Keratinocyte (primary cell): ENCODE measurements at regions not wholly inside any gene's neighbourhood (a gene's known extent, or its start where the extent isn't known, plus 50 kb on each side); places are given as distances from the start of the nearest gene placed in this dataset.

ENCODE experiments used
- DNase-seq: peaks from one replicate; pipeline ENCODE4 v3.0.0-alpha.2; 2011; ENCODE audit warnings: low read depth, missing footprints, low spot score
- FAIRE-seq: peaks from 2 replicates; lab custom pipeline; 2011; peaks lifted over from hg19 to GRCh38; lab: Jason Lieb, UNC
- H2AFZ ChIP-seq: 2 replicates; pipeline ENCODE4 v1.6.0; 2012; ENCODE audit warnings: low read length, control low read depth, inconsistent platforms; ENCODE audit not compliant: control insufficient read depth
- H3K27ac ChIP-seq: 2 replicates; pipeline ENCODE4 v1.5.1; 2011; ENCODE audit warnings: low read length; ENCODE audit not compliant: control insufficient read depth, insufficient read depth
- H3K27me3 ChIP-seq: 3 replicates; pipeline ENCODE4 v1.6.0; 2011; ENCODE audit warnings: low read length; ENCODE audit not compliant: control insufficient read depth, insufficient read depth; ENCODE audit errors: extremely low read depth
- H3K36me3 ChIP-seq, 2 experiments: 2 replicates in 1 of 2; 3 replicates in 1 of 2; pipeline ENCODE4 v1.5.1; 2011; ENCODE audit warnings: low read length in 2 of 2, mild to moderate bottlenecking in 1 of 2; ENCODE audit not compliant: control insufficient read depth in 2 of 2, insufficient read depth in 2 of 2; ENCODE audit errors: extremely low read depth in 1 of 2
- H3K4me1 ChIP-seq: 3 replicates; pipeline ENCODE4 v1.5.1; 2011; ENCODE audit warnings: low read length; ENCODE audit not compliant: control insufficient read depth, insufficient read depth; ENCODE audit errors: extremely low read depth
- H3K4me2 ChIP-seq: 3 replicates; pipeline ENCODE4 v1.6.0; 2011; ENCODE audit warnings: low read depth, low read length; ENCODE audit not compliant: control insufficient read depth, insufficient read depth; ENCODE audit errors: extremely low read depth
- H3K4me3 ChIP-seq, 3 experiments: fragments of 200-600 bp in 1 of 3; sonication (generic) in 1 of 3; 2 replicates in 2 of 3; 3 replicates in 1 of 3; pipeline ENCODE4 v1.5.1; 2011 to 2016; ENCODE audit warnings: low read length in 3 of 3, mild to moderate bottlenecking in 3 of 3, control low read depth in 2 of 3, inconsistent platforms in 1 of 3, low read depth in 1 of 3, mixed read lengths in 1 of 3, mixed run types in 1 of 3, moderate library complexity in 1 of 3; ENCODE audit not compliant: control insufficient read depth in 2 of 3, insufficient read depth in 2 of 3; ENCODE audit errors: extremely low read depth in 1 of 3
- H3K79me2 ChIP-seq: 2 replicates; pipeline ENCODE4 v1.6.0; 2012; ENCODE audit warnings: low read length; ENCODE audit not compliant: control insufficient read depth, insufficient read depth
- H3K9ac ChIP-seq: 3 replicates; pipeline ENCODE4 v1.6.0; 2011; ENCODE audit warnings: low read length; ENCODE audit not compliant: control insufficient read depth, insufficient read depth; ENCODE audit errors: extremely low read depth
- H3K9me1 ChIP-seq: 3 replicates; pipeline ENCODE4 v1.6.0; 2011; ENCODE audit warnings: low read length; ENCODE audit not compliant: control insufficient read depth, insufficient read depth; ENCODE audit errors: extremely low read depth
- H3K9me3 ChIP-seq: 2 replicates; pipeline ENCODE4 v1.5.1; 2012; ENCODE audit warnings: low read depth, low read length; ENCODE audit not compliant: control insufficient read depth
- H4K20me1 ChIP-seq: 3 replicates; pipeline ENCODE4 v1.6.0; 2011; ENCODE audit warnings: low read length; ENCODE audit not compliant: control insufficient read depth, insufficient read depth; ENCODE audit errors: extremely low read depth
- EZH2 ChIP-seq: IDR thresholded peaks from one replicate; pipeline ENCODE4 v1.6.1; 2012; ENCODE audit warnings: inconsistent platforms, mild to moderate bottlenecking, low read length, moderate library complexity
- dilution Hi-C: fragments of 300-500 bp; cut with MboI; formaldehyde crosslinking; loops from one replicate; pipeline ENCODE4 v1.7.0; 2020; ENCODE audit warnings: low sequenced_read_pairs; ENCODE audit not compliant: extremely low pct_ligation_motif_present
- TF ChIP-seq, protein P1 (sequence below), 3 experiments: IDR thresholded peaks in 1 of 3; conservative IDR thresholded peaks in 1 of 3; optimal IDR thresholded peaks in 1 of 3; 2 replicates in 2 of 3; 3 replicates in 1 of 3; pipeline versions ENCODE3 to v1.5.1; 2011; ENCODE audit warnings: low read length in 3 of 3, mild to moderate bottlenecking in 3 of 3, moderate library complexity in 2 of 3, control low read depth in 1 of 3, inconsistent platforms in 1 of 3; ENCODE audit not compliant: insufficient read depth in 2 of 3; ENCODE audit errors: extremely low read depth in 1 of 3

DNA sequence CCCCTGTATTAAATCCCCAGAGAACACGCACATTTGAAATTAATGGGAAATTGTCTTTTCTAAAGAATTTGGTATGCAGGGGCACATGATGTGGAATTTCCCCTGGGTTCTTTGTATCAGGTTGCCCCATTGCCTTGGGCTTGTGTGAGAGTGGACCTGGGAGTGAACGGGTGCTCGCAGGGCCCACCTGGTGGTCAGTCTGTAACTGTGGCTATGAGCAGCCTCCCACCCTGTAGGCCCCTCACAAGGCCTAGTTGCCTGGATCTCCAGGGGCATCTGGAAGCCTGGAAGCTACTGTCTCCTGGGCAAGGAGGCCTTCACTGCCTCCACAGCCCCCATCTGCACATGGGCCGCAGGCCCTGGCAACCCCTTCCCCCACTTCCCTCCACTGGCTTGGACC is 96.7 kb downstream of the SLC25A47 start:
- H3K27ac ChIP-seq = no peak overlapping the region
- dilution Hi-C loops = no loop called here
- no peak for FAIRE-seq

DNA sequence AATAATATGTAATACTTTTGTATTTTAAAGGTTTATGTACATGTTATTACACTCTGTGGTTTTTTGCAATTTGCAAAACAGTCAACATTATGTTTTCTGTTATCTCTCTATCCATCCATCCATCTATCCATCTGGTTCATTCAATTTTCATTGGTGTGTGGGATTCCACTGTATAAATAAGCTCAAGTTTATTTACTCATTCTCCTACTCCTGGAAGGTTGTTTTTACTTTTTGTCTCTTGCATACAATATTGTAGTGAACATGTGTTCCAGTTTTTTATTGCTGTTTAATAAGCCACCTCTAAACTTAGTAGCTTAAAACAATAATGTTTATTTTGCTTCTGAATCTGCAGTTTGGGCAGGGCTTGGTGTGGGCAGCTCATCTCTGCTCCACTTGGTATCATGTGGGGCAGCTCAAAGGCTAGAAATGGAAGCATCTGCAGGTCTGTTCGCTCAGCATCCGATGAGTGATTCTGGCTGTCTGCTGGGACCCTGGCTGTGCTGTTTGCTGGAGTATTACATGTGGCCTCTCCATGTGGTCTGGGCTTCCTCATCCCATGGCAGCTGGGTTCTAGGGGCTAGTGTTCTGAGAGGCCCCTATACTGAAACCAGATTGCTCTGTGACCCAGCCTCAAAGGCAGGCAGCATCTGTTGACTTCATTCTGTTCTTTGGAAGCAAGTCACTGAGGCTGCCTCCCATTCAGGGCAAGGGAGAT is 98.8 kb downstream of the SLC25A47 start:
- no peak for TF ChIP-seq EZH2
- TF ChIP-seq, protein P1, sequence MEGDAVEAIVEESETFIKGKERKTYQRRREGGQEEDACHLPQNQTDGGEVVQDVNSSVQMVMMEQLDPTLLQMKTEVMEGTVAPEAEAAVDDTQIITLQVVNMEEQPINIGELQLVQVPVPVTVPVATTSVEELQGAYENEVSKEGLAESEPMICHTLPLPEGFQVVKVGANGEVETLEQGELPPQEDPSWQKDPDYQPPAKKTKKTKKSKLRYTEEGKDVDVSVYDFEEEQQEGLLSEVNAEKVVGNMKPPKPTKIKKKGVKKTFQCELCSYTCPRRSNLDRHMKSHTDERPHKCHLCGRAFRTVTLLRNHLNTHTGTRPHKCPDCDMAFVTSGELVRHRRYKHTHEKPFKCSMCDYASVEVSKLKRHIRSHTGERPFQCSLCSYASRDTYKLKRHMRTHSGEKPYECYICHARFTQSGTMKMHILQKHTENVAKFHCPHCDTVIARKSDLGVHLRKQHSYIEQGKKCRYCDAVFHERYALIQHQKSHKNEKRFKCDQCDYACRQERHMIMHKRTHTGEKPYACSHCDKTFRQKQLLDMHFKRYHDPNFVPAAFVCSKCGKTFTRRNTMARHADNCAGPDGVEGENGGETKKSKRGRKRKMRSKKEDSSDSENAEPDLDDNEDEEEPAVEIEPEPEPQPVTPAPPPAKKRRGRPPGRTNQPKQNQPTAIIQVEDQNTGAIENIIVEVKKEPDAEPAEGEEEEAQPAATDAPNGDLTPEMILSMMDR (optimal IDR thresholded peaks at IDR 0.05 in 1 of 3, IDR thresholded peaks at IDR 0.05 in 1 of 3, conservative IDR thresholded peaks at IDR 0.05 in 1 of 3; ENCODE audit: extremely low read depth in 1 of 3, insufficient read depth in 2 of 3, low read length in 3 of 3) = no peak
- Histone ChIP-seq H3K4me3 (no peak overlapping the region), H3K9ac (no peak overlapping the region), H3K27ac (no peak overlapping the region), H3K4me2 (no peak overlapping the region), H3K9me3 (no peaks in the 10 kb centered on the region), H4K20me1 (no peaks in the 10 kb centered on the region), H3K36me3 (no peaks in the 10 kb centered on the region), H3K9me1 (peaks cover 6% of the 10 kb centered on the region), H3K4me1 (peaks cover 33% of the 10 kb centered on the region), H3K79me2 (no peaks in the 10 kb centered on the region), H3K27me3 (no peaks in the 10 kb centered on the region), H2AFZ (no peak overlapping the region)
- dilution Hi-C loops = no loop called here
- FAIRE-seq = no peak
- no peak for DNase-seq

More for the DNA sequence above, 96.7 kb downstream of the SLC25A47 start:
- no peak for DNase-seq
- no peaks in the 10 kb centered on the region for H3K79me2 ChIP-seq
- TF ChIP-seq, protein P1 (optimal IDR thresholded peaks at IDR 0.05 in 1 of 3, IDR thresholded peaks at IDR 0.05 in 1 of 3, conservative IDR thresholded peaks at IDR 0.05 in 1 of 3; ENCODE audit: extremely low read depth in 1 of 3, insufficient read depth in 2 of 3, low read length in 3 of 3) = no peak
- TF ChIP-seq EZH2 = no peak
- no peaks in the 10 kb centered on the region for H3K36me3 ChIP-seq
- no peak overlapping the region for H3K4me2 ChIP-seq
- no peaks in the 10 kb centered on the region for H3K27me3 ChIP-seq
- H3K9me1 ChIP-seq = peaks cover 6% of the 10 kb centered on the region
- no peak overlapping the region for H3K9ac ChIP-seq
- H4K20me1 ChIP-seq = no peaks in the 10 kb centered on the region
- H3K4me3 ChIP-seq = no peak overlapping the region
- no peak overlapping the region for H2AFZ ChIP-seq
- H3K4me1 ChIP-seq = peaks cover 34% of the 10 kb centered on the region
- no peaks in the 10 kb centered on the region for H3K9me3 ChIP-seq
